IMR-90 (cell line): ENCODE measurements at regions not wholly inside any gene's neighbourhood (a gene's known extent, or its start where the extent isn't known, plus 50 kb on each side); places are given as distances from the start of the nearest gene placed in this dataset.

ENCODE experiments used
- ATAC-seq: fragments of 200-7000 bp; cut with Tn5 transposase; 2 replicates; pipeline ENCODE4 v1.9.1; 2020; ENCODE audit warnings: low read depth, mild to moderate bottlenecking, moderate library complexity
- BruUV-seq: library from RNA; stranded (reverse); fragments of 400-500 nt; replicated peaks from 2 replicates; lab custom pipeline; 2021; lab: Mats Ljungman, UMichigan
- CTCF ChIA-PET: fragments of 300-600 bp; formaldehyde crosslinking; extraction: SDS; loops from one replicate; lab custom pipeline; 2021; ENCODE audit warnings: antibody characterized with exemption; lab: Yijun Ruan, JAX
- POLR2A ChIA-PET: fragments of 300-600 bp; sonication (Branson Sonifier 250); formaldehyde crosslinking; loops from one replicate; lab custom pipeline; 2022; ENCODE audit warnings: antibody characterized with exemption; ENCODE audit not compliant: unreplicated experiment; lab: Charles Lee
- DNase-seq: peaks from one replicate; pipeline ENCODE4 v3.0.0; 2013
- H2AFZ ChIP-seq: replicated peaks from 2 replicates; pipeline ENCODE3; 2013; ENCODE audit warnings: low read length, mild to moderate bottlenecking; ENCODE audit not compliant: poor library complexity
- H2AK5ac ChIP-seq: 2 replicates; pipeline ENCODE4 v1.6.1; 2013; ENCODE audit warnings: low read depth, low read length, inconsistent platforms
- H2AK9ac ChIP-seq: replicated peaks from 2 replicates; pipeline ENCODE3; 2013; ENCODE audit warnings: mild to moderate bottlenecking, low read depth, low read length, moderate library complexity; ENCODE audit not compliant: poor library complexity
- H2BK120ac ChIP-seq: 2 replicates; pipeline ENCODE4 v1.6.1; 2013; ENCODE audit warnings: low read depth, low read length, inconsistent platforms
- H2BK15ac ChIP-seq: 3 replicates; pipeline ENCODE4 v1.6.1; 2013; ENCODE audit warnings: low read depth, low read length, inconsistent platforms
- H2BK20ac ChIP-seq: 2 replicates; pipeline ENCODE4 v1.6.1; 2013; ENCODE audit warnings: low read depth, mild to moderate bottlenecking, inconsistent platforms, low read length, moderate library complexity
- H2BK5ac ChIP-seq: 2 replicates; pipeline ENCODE4 v1.6.1; 2013; ENCODE audit warnings: mild to moderate bottlenecking, low read depth, low read length, inconsistent platforms; ENCODE audit not compliant: poor library complexity, severe bottlenecking
- H3K14ac ChIP-seq: replicated peaks from 2 replicates; pipeline ENCODE4 v1.6.1; 2013; ENCODE audit warnings: low read depth, low read length, inconsistent platforms
- H3K18ac ChIP-seq: 2 replicates; pipeline ENCODE4 v1.6.1; 2013; ENCODE audit warnings: low read depth, low read length, control low read depth
- H3K23ac ChIP-seq: 2 replicates; pipeline ENCODE4 v1.6.1; 2013; ENCODE audit warnings: low read depth, low read length, inconsistent platforms
- H3K27ac ChIP-seq: 2 replicates; pipeline ENCODE4 v1.5.1; 2013; ENCODE audit warnings: mild to moderate bottlenecking, control low read depth, low read length; ENCODE audit not compliant: insufficient read depth
- H3K27me3 ChIP-seq: 2 replicates; pipeline ENCODE4 v1.6.1; 2013; ENCODE audit warnings: low read length; ENCODE audit not compliant: control insufficient read depth, insufficient read depth
- H3K36me3 ChIP-seq: 2 replicates; pipeline ENCODE4 v1.6.1; 2013; ENCODE audit warnings: low read length, mixed read lengths; ENCODE audit not compliant: control insufficient read depth, insufficient read depth
- H3K4ac ChIP-seq: 2 replicates; pipeline ENCODE4 v1.6.1; 2013; ENCODE audit warnings: low read depth, low read length, inconsistent platforms
- H3K4me1 ChIP-seq: 2 replicates; pipeline ENCODE4 v1.6.1; 2013; ENCODE audit warnings: low read length, mixed read lengths; ENCODE audit not compliant: control insufficient read depth, insufficient read depth
- H3K4me2 ChIP-seq: 2 replicates; pipeline ENCODE4 v1.6.1; 2013; ENCODE audit warnings: low read depth, mild to moderate bottlenecking, control low read depth, low read length, moderate library complexity
- H3K4me3 ChIP-seq: 2 replicates; pipeline ENCODE4 v1.5.1; 2013; ENCODE audit warnings: low read depth, mild to moderate bottlenecking, control low read depth, low read length, moderate library complexity; ENCODE audit not compliant: insufficient read depth
- H3K56ac ChIP-seq: 2 replicates; pipeline ENCODE4 v1.6.1; 2013; ENCODE audit warnings: low read length, inconsistent platforms; ENCODE audit not compliant: insufficient read depth; ENCODE audit errors: extremely low read depth
- H3K79me1 ChIP-seq, 2 experiments: 2 replicates each; pipeline ENCODE4 v1.6.1; 2013; ENCODE audit warnings: low read length in 2 of 2, inconsistent platforms in 1 of 2, low read depth in 1 of 2
- H3K9ac ChIP-seq: 2 replicates; pipeline ENCODE4 v1.6.1; 2013; ENCODE audit warnings: low read depth, low read length, control low read depth
- H3K9me1 ChIP-seq: 2 replicates; pipeline ENCODE4 v1.6.1; 2013; ENCODE audit warnings: low read length, inconsistent platforms; ENCODE audit not compliant: insufficient read depth
- H3K9me3 ChIP-seq: 2 replicates; pipeline ENCODE4 v1.6.1; 2013; ENCODE audit warnings: low read length; ENCODE audit not compliant: control insufficient read depth, insufficient read depth
- H4K20me1 ChIP-seq: 2 replicates; pipeline ENCODE4 v1.6.1; 2013; ENCODE audit warnings: low read length, inconsistent platforms; ENCODE audit not compliant: insufficient read depth
- H4K5ac ChIP-seq: 2 replicates; pipeline ENCODE4 v1.6.1; 2013; ENCODE audit warnings: mild to moderate bottlenecking, low read depth, low read length, control low read depth
- H4K8ac ChIP-seq, 2 experiments: 2 replicates each; pipeline ENCODE4 v1.6.1; 2013; ENCODE audit warnings: low read depth in 2 of 2, low read length in 2 of 2, control low read depth in 1 of 2, inconsistent platforms in 1 of 2
- H4K91ac ChIP-seq: 2 replicates; pipeline ENCODE4 v1.6.1; 2013; ENCODE audit warnings: low read depth, low read length, inconsistent platforms; ENCODE audit not compliant: insufficient read depth
- BHLHE40 ChIP-seq: fragments of 150-350 bp; IDR thresholded peaks from 2 replicates; pipeline ENCODE4 v1.6.1; 2016; ENCODE audit warnings: mild to moderate bottlenecking, low read depth, low read length
- MAFK ChIP-seq: IDR thresholded peaks from 2 replicates; pipeline ENCODE4 v1.6.1; 2012; ENCODE audit warnings: low read depth, low read length, improper control_type of control experiment
- MAZ ChIP-seq: IDR thresholded peaks from 2 replicates; pipeline ENCODE4 v1.6.1; 2012; ENCODE audit warnings: low read depth, mild to moderate bottlenecking, low read length, improper control_type of control experiment, moderate library complexity, borderline replicate concordance
- MXI1 ChIP-seq: IDR thresholded peaks from 2 replicates; pipeline ENCODE4 v1.6.1; 2012; ENCODE audit warnings: low read depth, mild to moderate bottlenecking, low read length, moderate library complexity, borderline replicate concordance
- RAD21 ChIP-seq: IDR thresholded peaks from 2 replicates; pipeline ENCODE4 v1.6.1; 2012; ENCODE audit warnings: low read length, improper control_type of control experiment
- WGBS, 2 experiments: methylation state at CpG; one replicate each; pipeline versions ENCODE4 v1.1.5 to v1.1.7; 2013; ENCODE audit warnings: missing lambda C conversion rate in 2 of 2; ENCODE audit not compliant: insufficient read length in 1 of 2; ENCODE audit errors: extremely low coverage in 2 of 2; 5-methylcytosine and 5-hydroxymethylcytosine counted together
- dilution Hi-C: fragments of 300-500 bp; cut with HindIII; formaldehyde crosslinking; loops from one replicate; pipeline ENCODE4 v1.14.3; 2018; ENCODE audit warnings: low sequenced_read_pairs; ENCODE audit not compliant: unreplicated experiment
- in situ Hi-C: fragments of 300-500 bp; cut with MboI; formaldehyde crosslinking; loops from 3 replicates; pipeline ENCODE4 v1.14.3; 2019; ENCODE audit warnings: low sequenced_read_pairs, inconsistent platforms, mixed read lengths
- intact Hi-C: fragments of 100-400 bp; cut with micrococcal nuclease; formaldehyde crosslinking; loops from 2 replicates; pipeline ENCODE4 v1.10.0; 2022
- TF ChIP-seq, protein P1 (sequence below): conservative IDR thresholded peaks from 2 replicates; pipeline ENCODE4 v1.5.1; 2012; ENCODE audit warnings: mild to moderate bottlenecking, low read depth, low read length, improper control_type of control experiment

- Histone ChIP-seq H3K4ac (no peak overlapping the region), H3K4me3 (no peak overlapping the region), H3K79me1 (no peaks in the 10 kb centered on the region), H3K27me3 (no peaks in the 10 kb centered on the region), H3K9me3 (no peaks in the 10 kb centered on the region), H3K14ac (no peak overlapping the region), H3K56ac (no peak overlapping the region), H3K18ac (no peak overlapping the region), H3K4me2 (no peak overlapping the region), H3K23ac (no peak overlapping the region), H2AK5ac (no peak overlapping the region), H2BK5ac (no peak overlapping the region), H2BK20ac (no peak overlapping the region), H3K9me1 (no peaks in the 10 kb centered on the region), H4K5ac (no peak overlapping the region), H2AFZ (no peak overlapping the region), H3K9ac (no peak overlapping the region), H2BK15ac (no peak overlapping the region), H3K4me1 (no peaks in the 10 kb centered on the region), H4K8ac (no peak overlapping the region), H3K36me3 (no peaks in the 10 kb centered on the region), H2AK9ac (no peak overlapping the region), H2BK120ac (no peak overlapping the region), H3K27ac (no peak overlapping the region), H4K20me1 (no peaks in the 10 kb centered on the region), H4K91ac (no peak overlapping the region)
- dilution Hi-C loops, result no loop called here
- in situ Hi-C loops, result no loop called here
- CTCF ChIA-PET, result no interaction called here
- no peak for ATAC-seq
- 80 to 100% methylated on average over 1 of the region's 4 CpGs for WGBS, 2 experiments
- intact Hi-C loops, result no loop called here
- no peak for TF ChIP-seq MXI1
- TF ChIP-seq, protein P1, sequence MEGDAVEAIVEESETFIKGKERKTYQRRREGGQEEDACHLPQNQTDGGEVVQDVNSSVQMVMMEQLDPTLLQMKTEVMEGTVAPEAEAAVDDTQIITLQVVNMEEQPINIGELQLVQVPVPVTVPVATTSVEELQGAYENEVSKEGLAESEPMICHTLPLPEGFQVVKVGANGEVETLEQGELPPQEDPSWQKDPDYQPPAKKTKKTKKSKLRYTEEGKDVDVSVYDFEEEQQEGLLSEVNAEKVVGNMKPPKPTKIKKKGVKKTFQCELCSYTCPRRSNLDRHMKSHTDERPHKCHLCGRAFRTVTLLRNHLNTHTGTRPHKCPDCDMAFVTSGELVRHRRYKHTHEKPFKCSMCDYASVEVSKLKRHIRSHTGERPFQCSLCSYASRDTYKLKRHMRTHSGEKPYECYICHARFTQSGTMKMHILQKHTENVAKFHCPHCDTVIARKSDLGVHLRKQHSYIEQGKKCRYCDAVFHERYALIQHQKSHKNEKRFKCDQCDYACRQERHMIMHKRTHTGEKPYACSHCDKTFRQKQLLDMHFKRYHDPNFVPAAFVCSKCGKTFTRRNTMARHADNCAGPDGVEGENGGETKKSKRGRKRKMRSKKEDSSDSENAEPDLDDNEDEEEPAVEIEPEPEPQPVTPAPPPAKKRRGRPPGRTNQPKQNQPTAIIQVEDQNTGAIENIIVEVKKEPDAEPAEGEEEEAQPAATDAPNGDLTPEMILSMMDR, result no peak
- TF ChIP-seq BHLHE40, result no peak
- TF ChIP-seq MAFK, result no peak
- no peak for TF ChIP-seq RAD21
- no peak for TF ChIP-seq MAZ
- no TSS peak for BruUV-seq
- POLR2A ChIA-PET, result no interaction called here
- no peak for DNase-seq
These were observed 193.8 kb downstream of the FBXO8 start for GRCh38 chr4:174089711-174090110.
